ENCODE measurements at regions not wholly inside any gene's neighbourhood (a gene's known extent, or its start where the extent isn't known, plus 50 kb on each side); places are given as distances from the start of the nearest gene placed in this dataset.
"Not testable (repeated sequence)": the region's sequence is repeated elsewhere in the genome, so short reads cannot be mapped to it uniquely, and the experiment has no call there.

DNA sequence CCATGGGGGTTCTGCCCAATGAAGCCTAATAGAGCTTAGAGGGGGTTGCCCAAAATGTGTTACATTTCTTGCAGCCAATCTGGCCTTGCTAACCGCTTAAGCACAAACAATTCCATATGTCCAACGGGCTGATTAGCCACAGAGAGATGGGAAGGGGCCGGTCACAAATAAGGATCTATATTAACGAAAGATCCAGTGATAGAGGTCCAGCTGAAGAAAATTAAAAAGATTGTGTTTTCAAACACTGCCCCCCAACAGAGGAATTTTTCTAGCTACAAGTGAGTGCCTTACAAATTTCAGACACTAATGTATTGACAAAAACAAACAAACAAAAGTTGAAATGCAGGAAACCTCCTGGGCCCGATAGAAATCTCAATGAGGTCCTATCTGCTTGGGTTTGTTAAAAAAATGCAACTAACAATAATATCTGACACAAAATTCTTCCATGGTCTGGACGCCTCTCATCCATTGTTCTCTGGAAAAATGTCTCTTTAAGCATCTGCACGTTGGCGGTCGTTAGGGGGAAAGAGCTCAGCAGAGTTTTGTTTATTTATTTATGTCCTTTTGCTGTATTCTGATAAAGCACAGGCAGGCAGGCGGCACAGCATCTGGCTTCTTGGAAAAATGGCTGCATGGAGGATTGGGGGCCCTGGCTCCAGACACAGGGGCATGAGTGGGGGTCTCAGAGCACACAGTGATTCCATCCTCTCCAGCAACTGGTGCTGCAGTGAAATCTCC, 402.0 kb downstream of the RPS24 start:
- no peak for DNase-seq (ENCODE audit: low spot score)

GRCh38 chr10:78436222-78436573, 402.5 kb downstream of the RPS24 start:
- no peak for DNase-seq (ENCODE audit: low spot score)

GRCh38 chr10:78436706-78437406, 403.2 kb downstream of the RPS24 start:
- DNase-seq (ENCODE audit: low spot score): no peak

GRCh38 chr10:78437407-78437768, 403.7 kb downstream of the RPS24 start:
- DNase-seq (ENCODE audit: low spot score): no peak

- DNase-seq (ENCODE audit: low spot score): no peak
Observed at GRCh38 chr10:78437998-78438906, 404.6 kb downstream of the RPS24 start.

- DNase-seq (ENCODE audit: low spot score): no peak
Observed at GRCh38 chr10:78438907-78439809, 405.5 kb downstream of the RPS24 start.

GRCh38 chr10:78441010-78441409, 407.3 kb downstream of the RPS24 start:
- DNase-seq (ENCODE audit: low spot score): no peak

GRCh38 chr10:78441694-78442093, 408.0 kb downstream of the RPS24 start:
- DNase-seq (ENCODE audit: low spot score): no peak

GRCh38 chr10:78442836-78443550, 409.3 kb downstream of the RPS24 start:
- no peak for DNase-seq (ENCODE audit: low spot score)

DNA sequence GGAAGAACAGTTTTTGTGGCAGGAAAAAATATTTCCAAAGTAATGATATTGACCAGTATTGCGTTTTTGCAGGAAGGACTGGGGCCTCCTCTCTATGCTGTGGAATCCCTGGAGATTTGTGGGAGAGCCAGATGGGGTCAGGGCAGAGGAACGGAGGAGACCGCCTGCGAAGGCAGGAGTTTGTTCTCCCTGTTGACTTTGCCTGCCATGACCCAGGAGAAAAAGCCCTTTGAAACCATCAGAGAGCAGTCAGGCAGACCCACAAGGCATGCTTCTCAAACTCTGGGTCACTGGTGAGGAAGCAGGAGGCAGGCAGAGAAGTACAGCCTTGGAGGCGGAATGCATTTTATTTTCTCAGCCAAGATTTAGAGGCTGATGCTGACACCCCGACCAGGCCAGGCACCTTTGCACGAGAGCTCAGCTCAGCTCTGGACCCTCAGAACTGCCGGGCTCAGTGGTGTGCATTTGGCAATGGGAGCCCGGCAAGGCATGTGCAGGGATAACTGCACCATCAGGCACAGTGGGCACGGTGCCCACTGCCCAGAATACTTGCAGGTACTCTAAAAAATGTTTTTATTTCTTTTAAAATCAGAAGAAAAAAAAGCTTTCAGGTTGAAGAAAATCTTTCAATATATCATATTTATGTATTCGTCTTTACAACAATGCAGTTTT, 410.4 kb downstream of the RPS24 start:
- DNase-seq (ENCODE audit: low spot score): no peak

GRCh38 chr10:78444741-78445140, 411.1 kb downstream of the RPS24 start:
- not testable (repeated sequence) for DNase-seq (ENCODE audit: low spot score)

DNA sequence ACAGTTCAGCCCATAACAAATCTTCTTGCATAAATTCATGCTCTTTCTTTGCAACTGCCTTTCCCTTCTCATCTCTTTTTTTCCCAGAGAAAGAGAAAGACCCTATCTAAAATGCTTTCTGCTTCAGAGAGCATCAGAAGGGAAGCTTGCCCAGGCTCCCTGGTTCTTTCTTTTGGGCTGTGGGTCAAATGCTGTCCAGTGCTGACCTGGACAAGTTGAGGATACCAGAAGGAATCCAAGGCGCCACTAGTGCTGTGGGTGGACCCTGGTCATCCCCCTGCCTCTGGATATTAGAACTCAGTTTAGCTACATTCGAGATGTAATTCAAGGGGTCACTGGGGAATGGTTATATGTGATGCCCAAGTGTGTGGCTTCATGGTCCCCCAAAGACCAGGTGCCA, 411.6 kb downstream of the RPS24 start:
- no peak for DNase-seq (ENCODE audit: low spot score)

DNA sequence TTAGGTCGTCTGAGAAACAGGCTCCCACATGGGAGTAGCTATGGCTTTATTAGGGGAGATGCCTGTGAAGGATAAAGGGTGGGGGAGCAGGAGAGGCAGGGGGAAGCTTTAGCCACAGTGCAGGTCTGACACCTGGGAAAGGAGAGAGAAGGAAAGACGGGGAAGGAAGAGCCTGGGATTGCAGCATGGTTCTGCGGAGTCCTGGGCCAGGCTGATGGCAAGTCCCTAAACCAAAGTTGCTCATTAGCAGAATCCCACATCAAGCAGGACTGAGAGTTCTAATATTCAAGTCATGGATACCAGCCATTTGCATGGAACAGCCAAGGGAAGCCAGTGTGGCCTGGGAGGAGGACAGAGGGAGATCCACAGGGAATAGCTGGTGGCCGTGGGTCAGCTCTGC, 414.8 kb downstream of the RPS24 start:
- DNase-seq (ENCODE audit: low spot score): no peak

GRCh38 chr10:78448994-78449418, 415.3 kb downstream of the RPS24 start:
- no peak for DNase-seq (ENCODE audit: low spot score)

- DNase-seq (ENCODE audit: low spot score): no peak
Observed at GRCh38 chr10:78449554-78449953, 415.9 kb downstream of the RPS24 start.

DNA sequence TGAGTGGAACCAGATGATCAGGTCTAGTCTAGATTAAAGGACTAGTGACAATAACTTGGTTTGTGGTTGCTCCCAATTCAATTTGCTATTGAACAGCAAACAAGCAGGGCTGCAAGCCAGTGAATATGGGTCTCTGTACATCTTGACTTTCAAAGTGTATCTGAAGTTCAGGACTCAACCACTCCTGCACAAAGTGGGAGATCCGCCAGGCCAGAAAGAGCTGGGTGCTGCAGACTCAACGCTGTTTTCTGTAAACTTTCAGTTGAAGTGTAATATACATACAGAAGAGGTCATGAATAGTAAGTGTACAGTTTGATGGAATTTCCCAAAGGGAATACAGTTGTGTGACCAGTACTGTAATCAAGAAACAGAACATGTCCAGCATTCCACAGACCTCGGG, 416.6 kb downstream of the RPS24 start:
- DNase-seq (ENCODE audit: low spot score): no peak

- DNase-seq (ENCODE audit: low spot score): no peak
Observed at GRCh38 chr10:78450807-78451485, 417.3 kb downstream of the RPS24 start.

GRCh38 chr10:78451592-78451991, 417.9 kb downstream of the RPS24 start:
- DNase-seq (ENCODE audit: low spot score): no peak

DNA sequence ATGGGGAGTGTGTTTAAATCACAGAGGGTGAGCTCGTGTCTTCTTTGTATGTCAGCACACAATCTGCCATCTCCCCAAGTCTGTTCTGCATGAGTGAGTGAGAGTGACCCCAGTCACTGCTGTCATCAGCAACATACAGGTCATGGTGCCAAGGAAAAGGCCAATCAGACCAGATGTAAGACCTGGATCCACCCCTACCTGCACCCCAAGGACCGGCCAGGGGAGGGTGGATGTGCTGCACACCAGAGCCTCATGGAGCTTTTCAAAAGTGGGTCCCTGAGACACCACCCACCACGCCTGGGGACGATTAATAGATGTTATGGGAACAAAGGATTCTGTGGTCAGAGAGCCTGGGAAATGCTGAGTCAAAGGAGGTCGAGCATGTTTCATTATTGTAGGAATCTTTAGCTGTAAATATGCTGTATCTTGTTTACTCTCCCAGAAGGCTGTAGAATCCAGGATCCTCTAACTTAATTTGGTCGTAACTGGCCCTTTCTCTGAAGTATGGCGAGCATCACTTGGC, 420.5 kb downstream of the RPS24 start:
- DNase-seq (ENCODE audit: low spot score): no peak

All from A172 (cell line).